Panc1 (cell line): ENCODE measurements at regions not wholly inside any gene's neighbourhood (a gene's known extent, or its start where the extent isn't known, plus 50 kb on each side); places are given as distances from the start of the nearest gene placed in this dataset.

ENCODE experiments used
- ATAC-seq: fragments of 200-7000 bp; cut with Tn5 transposase; 2 replicates; pipeline ENCODE4 v1.9.1; 2020; ENCODE audit warnings: mild to moderate bottlenecking, moderate library complexity
- BruUV-seq: library from RNA; stranded (reverse); fragments of 400-500 nt; replicated peaks from 2 replicates; lab custom pipeline; 2021; lab: Mats Ljungman, UMichigan
- CTCF ChIA-PET: fragments of 300-600 bp; sonication (Branson Sonifier 250); formaldehyde crosslinking; loops from one replicate; lab custom pipeline; 2022; ENCODE audit warnings: antibody characterized with exemption; lab: Charles Lee
- POLR2A ChIA-PET: fragments of 300-600 bp; sonication (Branson Sonifier 250); formaldehyde crosslinking; loops from one replicate; lab custom pipeline; 2022; ENCODE audit warnings: antibody characterized with exemption; lab: Charles Lee
- DNase-seq: peaks from one replicate; pipeline ENCODE4 v3.0.0-alpha.2; 2010; ENCODE audit warnings: low read depth, low spot score
- H3K27ac ChIP-seq: 2 replicates; pipeline ENCODE4 v1.5.1; 2011; ENCODE audit warnings: mild to moderate bottlenecking, low read length, inconsistent platforms
- H3K27me3 ChIP-seq: fragments of 200-500 bp; sonication (Bioruptor generic); 2 replicates; pipeline ENCODE4 v1.6.0; 2014; ENCODE audit warnings: low read length, inconsistent platforms; ENCODE audit not compliant: control insufficient read depth, insufficient read depth
- H3K36me3 ChIP-seq: fragments of 200-500 bp; sonication (Bioruptor generic); 2 replicates; pipeline ENCODE4 v1.5.1; 2014; ENCODE audit warnings: inconsistent platforms, mild to moderate bottlenecking, low read length, moderate library complexity; ENCODE audit not compliant: control insufficient read depth, insufficient read depth
- H3K4me1 ChIP-seq: 2 replicates; pipeline ENCODE4 v1.5.1; 2011; ENCODE audit warnings: inconsistent platforms, mild to moderate bottlenecking, low read length, moderate library complexity; ENCODE audit not compliant: control insufficient read depth, insufficient read depth
- H3K4me3 ChIP-seq, 2 experiments: 2 replicates each; pipeline ENCODE4 v1.5.1; 2011 to 2012; ENCODE audit warnings: low read depth in 2 of 2, low read length in 2 of 2, mild to moderate bottlenecking in 2 of 2, inconsistent platforms in 1 of 2, moderate library complexity in 1 of 2
- H3K9me3 ChIP-seq: fragments of 200-500 bp; sonication (Bioruptor generic); 2 replicates; pipeline ENCODE4 v1.5.1; 2014; ENCODE audit warnings: low read depth, mild to moderate bottlenecking, inconsistent platforms, low read length, moderate library complexity; ENCODE audit not compliant: control insufficient read depth, insufficient read depth
- CTCF ChIP-seq: fragments of 450-650 bp; IDR thresholded peaks from 2 replicates; pipeline ENCODE4 v1.5.1; 2017; ENCODE audit warnings: mild to moderate bottlenecking
- POLR2AphosphoS5 ChIP-seq: IDR thresholded peaks from 2 replicates; pipeline ENCODE4 v1.6.1; 2012; ENCODE audit warnings: mild to moderate bottlenecking, low read depth, low read length, moderate library complexity
- SIN3A ChIP-seq: IDR thresholded peaks from 2 replicates; pipeline ENCODE4 v1.6.1; 2012; ENCODE audit warnings: low read depth, mild to moderate bottlenecking, low read length, moderate library complexity, borderline replicate concordance; ENCODE audit not compliant: insufficient read depth
- TCF7L2 ChIP-seq: IDR thresholded peaks from 2 replicates; pipeline ENCODE4 v1.6.1; 2011; ENCODE audit warnings: mild to moderate bottlenecking, low read depth, low read length, inconsistent platforms
- in situ Hi-C: cut with HindIII; loops from 2 replicates; pipeline ENCODE4 v1.10.0; 2016; ENCODE audit warnings: low sequenced_read_pairs, low pct_unique_long_range_greater_than_20kb
- intact Hi-C: fragments of 100-400 bp; cut with micrococcal nuclease; formaldehyde crosslinking; loops from one replicate; pipeline ENCODE4 v1.10.0; 2022; ENCODE audit not compliant: unreplicated experiment
- TF ChIP-seq, protein P1 (sequence below), 2 experiments: IDR thresholded peaks; 2 replicates each; pipeline ENCODE4 v1.6.1; 2011 to 2012; ENCODE audit warnings: low read depth in 2 of 2, control low read depth in 1 of 2, low read length in 1 of 2, mild to moderate bottlenecking in 1 of 2, moderate library complexity in 1 of 2; ENCODE audit not compliant: insufficient read depth in 1 of 2

GRCh38 chr14:94707494-94707893 lies 62.4 kb downstream of the GSC start:
- Histone ChIP-seq H3K27ac (no peak overlapping the region), H3K4me1 (no peaks in the 10 kb centered on the region), H3K27me3 (no peaks in the 10 kb centered on the region), H3K4me3 (no peak overlapping the region), H3K36me3 (no peaks in the 10 kb centered on the region), H3K9me3 (no peaks in the 10 kb centered on the region)
- BruUV-seq = no TSS peak
- ATAC-seq = no peak
- CTCF ChIA-PET = no interaction called here
- in situ Hi-C loops (no loop called here), intact Hi-C loops (no loop called here)
- TF ChIP-seq, protein P1, sequence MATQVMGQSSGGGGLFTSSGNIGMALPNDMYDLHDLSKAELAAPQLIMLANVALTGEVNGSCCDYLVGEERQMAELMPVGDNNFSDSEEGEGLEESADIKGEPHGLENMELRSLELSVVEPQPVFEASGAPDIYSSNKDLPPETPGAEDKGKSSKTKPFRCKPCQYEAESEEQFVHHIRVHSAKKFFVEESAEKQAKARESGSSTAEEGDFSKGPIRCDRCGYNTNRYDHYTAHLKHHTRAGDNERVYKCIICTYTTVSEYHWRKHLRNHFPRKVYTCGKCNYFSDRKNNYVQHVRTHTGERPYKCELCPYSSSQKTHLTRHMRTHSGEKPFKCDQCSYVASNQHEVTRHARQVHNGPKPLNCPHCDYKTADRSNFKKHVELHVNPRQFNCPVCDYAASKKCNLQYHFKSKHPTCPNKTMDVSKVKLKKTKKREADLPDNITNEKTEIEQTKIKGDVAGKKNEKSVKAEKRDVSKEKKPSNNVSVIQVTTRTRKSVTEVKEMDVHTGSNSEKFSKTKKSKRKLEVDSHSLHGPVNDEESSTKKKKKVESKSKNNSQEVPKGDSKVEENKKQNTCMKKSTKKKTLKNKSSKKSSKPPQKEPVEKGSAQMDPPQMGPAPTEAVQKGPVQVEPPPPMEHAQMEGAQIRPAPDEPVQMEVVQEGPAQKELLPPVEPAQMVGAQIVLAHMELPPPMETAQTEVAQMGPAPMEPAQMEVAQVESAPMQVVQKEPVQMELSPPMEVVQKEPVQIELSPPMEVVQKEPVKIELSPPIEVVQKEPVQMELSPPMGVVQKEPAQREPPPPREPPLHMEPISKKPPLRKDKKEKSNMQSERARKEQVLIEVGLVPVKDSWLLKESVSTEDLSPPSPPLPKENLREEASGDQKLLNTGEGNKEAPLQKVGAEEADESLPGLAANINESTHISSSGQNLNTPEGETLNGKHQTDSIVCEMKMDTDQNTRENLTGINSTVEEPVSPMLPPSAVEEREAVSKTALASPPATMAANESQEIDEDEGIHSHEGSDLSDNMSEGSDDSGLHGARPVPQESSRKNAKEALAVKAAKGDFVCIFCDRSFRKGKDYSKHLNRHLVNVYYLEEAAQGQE (IDR thresholded peaks at IDR 0.05; ENCODE audit: insufficient read depth in 1 of 2, low read depth in 2 of 2, low read length in 1 of 2) = no peak
- no peak for TF ChIP-seq POLR2AphosphoS5
- TF ChIP-seq SIN3A = no peak
- TF ChIP-seq TCF7L2 = no peak
- no peak for TF ChIP-seq CTCF
- no peak for DNase-seq
- POLR2A ChIA-PET = no interaction called here

DNA sequence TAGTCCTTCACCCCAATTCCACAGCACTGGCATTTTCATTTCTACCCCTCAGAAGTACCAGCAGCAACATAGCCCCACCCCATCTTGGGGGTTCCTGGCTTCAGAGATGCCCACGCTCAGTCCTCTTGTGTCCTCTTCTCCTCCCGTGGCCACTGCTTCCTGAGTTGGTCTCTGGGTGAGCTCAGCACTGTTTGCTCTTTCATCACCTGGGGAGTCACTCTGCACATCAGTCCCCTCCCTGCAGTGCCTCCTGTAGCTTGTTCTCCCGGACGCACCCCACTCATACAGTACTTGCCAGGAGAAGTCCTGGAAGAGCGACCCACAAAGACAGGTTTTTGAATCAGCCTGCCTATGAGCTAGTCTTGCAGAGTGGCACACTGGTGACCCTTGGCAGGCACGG lies 63.8 kb downstream of the GSC start:
- no peak overlapping the region for H3K27ac ChIP-seq
- POLR2A ChIA-PET = no interaction called here
- no peaks in the 10 kb centered on the region for H3K36me3 ChIP-seq
- no peak for DNase-seq
- TF ChIP-seq TCF7L2 = no peak
- TF ChIP-seq, protein P1 (IDR thresholded peaks at IDR 0.05; ENCODE audit: insufficient read depth in 1 of 2, low read depth in 2 of 2, low read length in 1 of 2) = no peak
- TF ChIP-seq CTCF = no peak
- TF ChIP-seq POLR2AphosphoS5 = no peak
- TF ChIP-seq SIN3A = no peak
- H3K4me1 ChIP-seq = no peaks in the 10 kb centered on the region
- CTCF ChIA-PET = no interaction called here
- in situ Hi-C loops = no loop called here
- no peaks in the 10 kb centered on the region for H3K27me3 ChIP-seq
- no peaks in the 10 kb centered on the region for H3K9me3 ChIP-seq
- ATAC-seq = no peak
- H3K4me3 ChIP-seq = no peak overlapping the region
- intact Hi-C loops = no loop called here
- no TSS peak for BruUV-seq
